AML-193 (cell line): ENCODE measurements at regions not wholly inside any gene's neighbourhood (a gene's known extent, or its start where the extent isn't known, plus 50 kb on each side); places are given as distances from the start of the nearest gene placed in this dataset.

Source experiments
- DNase-seq, 2 experiments: peaks; one replicate each; lab custom pipeline; 2025; lab: John Stamatoyannopoulos, UW

DNA sequence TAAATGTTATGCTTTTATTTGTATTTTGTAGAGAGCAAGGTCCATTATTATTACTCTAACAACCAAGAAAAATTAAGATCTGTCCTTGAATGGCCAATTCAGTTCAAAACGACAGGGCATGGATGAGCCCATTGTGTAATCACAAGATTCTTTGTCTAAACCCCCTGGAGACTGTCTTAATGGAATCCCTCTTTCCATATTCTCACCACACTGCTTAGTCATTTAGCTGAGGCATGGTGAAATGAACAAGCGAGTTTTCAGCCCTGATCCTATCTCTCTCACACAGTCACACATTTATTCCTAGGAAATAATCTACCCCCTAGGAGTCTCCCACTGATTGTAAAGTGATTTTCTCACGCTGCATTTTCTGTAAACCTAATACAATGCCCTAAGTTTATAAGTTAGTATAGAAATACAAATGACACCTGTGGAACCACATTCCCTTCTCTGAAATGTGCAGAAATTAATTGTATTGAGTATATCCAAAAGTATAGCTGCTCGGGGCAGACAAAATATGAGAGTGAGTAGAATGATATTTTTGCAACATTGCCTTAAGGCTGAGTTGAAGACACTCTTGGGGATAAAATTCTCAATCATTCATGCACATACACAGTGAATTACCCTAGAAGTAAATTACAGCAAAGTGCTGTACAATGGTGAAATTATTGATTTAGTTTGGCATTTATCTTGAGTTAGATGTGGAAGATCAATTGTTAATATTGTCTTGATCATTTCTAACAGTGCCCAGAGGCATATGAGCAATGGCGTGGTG is 119.7 kb upstream of the PCDH7 start:
- DNase-seq: no peak

DNA sequence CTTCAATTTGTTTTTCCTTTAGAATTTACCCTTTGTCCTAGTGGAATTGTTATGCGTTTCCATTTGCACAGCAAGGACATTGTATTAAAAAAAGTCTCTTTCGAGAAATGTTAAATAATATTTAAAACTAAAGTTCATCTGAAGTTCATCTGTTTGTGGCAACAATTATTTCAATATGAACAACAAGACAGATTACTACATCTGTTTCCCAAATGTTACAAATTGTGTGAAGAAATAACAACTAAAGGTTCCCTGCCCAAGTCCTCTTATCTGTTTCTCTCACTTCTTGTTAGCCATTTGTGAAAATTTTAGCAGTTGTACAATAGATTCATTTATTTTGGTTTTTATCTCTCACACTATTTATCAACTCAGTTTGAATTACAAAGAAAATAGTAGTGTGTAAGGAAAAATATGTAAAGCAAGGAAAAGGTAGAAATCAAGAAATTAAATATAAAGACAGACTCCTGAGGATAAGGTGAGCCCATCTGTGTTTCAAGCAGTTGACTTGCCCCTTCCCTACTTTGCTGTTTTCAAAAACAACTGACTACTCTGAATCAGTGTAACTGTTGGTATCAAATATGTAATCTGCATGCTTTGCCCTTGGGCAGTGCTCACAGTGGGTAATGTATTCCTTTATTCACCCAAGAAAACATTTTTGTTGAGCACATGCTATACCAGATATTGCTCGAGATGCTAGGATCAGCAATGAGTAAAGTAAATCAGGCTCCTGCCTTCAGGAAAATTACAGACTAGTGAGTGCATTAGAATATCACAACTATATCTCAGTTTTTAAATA is 118.9 kb upstream of the PCDH7 start:
- DNase-seq: no peak

DNA sequence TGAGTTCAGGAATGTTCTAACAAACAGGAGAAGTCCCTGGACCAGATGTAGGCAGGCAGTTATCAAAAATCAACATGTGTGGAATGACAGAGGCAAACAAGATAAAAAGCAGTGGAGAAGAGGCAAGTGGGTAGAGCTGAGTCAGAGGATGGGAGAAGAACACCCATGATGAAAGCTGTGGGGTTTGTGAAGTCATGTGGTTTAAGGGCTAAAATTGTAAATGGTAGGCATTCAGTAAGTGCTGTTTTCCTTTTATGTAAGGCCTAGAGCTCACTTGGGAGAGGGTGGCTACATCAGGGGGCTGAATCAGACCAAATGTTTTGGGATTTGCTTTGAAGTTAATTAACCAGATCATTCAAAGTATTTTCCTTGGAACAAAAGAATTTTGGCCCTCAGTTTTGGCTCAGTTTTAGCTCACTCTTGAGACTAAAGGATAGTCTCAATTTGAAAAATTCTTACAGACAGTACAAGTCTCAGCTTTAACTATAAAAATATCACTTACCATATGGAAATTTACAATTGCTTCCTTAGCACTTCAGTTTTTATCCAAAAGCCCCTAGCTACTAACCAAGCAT is 114.5 kb upstream of the PCDH7 start:
- DNase-seq: no peak

DNA sequence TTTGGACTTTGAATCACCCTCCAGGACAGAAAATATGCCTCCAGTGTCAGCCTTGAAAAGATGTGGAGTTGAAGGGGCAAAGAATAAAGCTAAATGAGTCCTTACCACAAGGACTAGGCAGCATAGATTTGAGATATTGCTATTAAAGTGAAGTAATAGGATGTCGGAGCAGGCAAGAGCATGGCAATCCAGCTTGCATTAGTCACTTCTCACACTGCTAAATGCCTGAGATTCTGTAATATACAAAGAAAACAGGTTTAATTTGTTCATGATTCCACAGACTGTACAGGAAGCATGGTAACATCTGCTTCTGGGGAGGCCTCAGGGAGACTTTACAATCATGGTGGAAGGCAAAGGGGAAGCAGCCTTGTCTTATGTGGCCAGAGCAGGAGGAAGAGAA is 109.8 kb upstream of the PCDH7 start:
- DNase-seq: no peak

DNA sequence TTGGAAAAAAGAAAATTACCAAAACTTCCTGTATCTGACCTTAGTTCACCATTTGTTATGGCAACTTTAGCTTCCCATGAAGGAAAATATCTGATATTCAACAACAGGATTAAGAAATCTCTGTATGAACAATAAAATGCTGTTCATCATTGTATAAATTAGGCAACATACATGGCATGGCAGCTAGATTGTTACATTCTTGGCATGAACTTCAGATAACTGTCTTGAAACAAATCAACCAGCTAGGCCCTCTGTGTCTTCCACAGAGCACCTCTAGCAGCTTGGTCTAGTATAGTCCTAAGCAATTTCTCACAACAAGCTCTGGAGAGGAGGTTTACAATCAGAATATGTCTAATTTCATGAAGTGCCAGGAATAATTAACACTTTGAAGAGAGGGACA is 105.4 kb upstream of the PCDH7 start:
- DNase-seq: no peak

DNA sequence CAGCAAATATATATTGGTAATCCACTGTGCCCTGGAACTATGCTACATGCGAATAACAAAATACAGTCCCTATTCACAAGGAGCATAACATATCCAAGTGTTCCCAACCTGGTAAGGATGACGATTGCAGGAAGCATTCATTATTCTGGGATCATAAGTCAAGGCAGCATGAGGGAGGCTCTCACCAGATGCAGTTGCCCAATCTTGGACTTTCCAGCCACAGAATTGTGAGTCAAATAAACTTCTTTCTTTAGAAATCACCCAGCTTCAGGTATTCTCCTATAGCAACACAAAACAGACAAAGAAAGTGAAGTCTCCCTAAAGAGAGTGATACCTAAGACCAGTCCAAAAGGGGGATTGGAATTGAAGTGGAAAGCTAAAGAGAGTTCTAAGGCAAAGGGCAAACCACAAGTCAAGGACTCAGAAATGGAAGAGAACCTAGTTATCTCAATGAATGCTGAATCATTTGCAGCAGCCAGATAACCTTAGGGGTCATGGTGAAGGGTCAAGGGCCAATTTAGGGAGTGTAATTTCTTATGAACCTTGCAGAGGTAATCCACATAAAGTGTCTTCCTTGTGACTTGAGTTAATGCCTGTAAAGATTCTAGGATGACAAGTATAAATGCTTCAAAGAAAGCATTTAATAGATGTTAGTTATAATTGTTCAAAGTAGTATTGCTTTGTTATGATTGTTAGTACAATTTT is 103.1 kb upstream of the PCDH7 start:
- no peak for DNase-seq

DNA sequence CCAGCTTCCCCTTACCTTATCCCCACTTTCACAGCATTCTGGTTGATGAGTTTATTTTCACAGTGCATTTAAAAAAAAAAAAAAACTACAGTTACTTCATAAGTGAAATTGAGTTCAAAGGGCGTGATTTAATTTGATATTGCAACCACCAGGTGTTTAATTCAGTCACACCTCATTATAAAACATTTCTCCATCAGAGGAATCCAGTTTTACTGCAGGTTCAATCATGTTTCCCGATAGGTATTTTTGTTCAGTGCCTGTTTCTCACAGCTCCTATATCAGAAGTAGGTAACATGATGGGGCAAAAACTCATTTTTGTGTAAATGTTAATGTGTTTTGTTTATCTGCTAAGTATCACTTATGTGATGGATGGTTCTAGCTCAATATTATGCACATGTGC is 102.3 kb upstream of the PCDH7 start:
- DNase-seq: no peak

DNA sequence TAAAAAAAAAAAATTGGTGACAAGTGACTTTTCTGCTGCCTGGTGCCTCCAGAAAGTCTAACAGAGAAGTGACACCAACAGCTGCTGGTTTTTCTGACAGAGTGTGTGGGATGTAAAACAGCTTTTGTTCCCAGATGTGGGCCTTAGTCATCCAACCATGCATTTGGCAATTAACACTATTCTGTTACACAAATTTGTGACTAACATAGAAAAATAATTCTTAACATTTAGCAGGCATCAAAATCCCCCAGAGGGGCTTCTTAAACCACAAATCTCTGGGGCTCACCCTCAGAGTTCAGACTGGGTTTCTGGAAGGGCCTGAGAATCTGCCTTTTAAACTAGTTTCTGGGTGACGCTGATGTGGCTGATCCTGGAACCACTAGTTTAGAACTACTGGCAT is 100.5 kb upstream of the PCDH7 start:
- no peak for DNase-seq

DNA sequence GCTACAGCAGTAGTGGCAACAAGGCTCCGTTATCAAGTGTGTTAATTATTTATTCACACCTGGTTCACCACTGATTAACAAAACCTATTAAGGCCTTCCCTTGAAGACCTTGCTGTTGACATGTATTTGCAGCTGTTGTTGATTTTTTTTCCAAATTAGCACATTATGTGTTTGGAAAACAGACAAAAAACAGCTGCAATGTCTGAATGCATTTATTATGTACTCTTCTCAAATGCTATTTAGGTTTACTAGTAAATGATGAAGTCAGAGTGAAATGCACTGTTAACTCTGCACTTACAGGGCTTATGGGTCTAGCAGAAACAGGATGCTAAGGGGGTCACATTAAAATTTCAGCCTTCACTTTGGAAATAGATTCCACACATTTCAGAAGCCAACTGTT is 99.5 kb upstream of the PCDH7 start:
- no peak for DNase-seq

DNA sequence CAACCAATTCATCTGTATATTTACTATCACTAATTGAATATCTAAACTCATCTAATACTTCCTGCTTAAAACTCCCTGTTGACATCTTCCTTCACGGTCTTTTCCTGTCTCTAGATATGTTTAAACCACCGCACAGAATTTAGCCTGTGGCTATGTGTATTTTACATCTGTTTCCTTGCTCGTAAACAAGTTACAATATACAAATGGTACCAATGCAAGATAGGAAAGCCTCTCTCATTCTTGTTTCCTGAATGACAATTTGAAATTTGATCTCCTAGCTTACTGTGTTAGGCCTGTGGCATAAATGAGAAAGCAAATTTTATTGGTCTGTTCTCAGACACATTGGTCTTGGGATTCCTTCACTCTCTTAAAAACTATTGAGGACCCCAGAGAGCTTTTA is 89.7 kb upstream of the PCDH7 start:
- no peak for DNase-seq

DNA sequence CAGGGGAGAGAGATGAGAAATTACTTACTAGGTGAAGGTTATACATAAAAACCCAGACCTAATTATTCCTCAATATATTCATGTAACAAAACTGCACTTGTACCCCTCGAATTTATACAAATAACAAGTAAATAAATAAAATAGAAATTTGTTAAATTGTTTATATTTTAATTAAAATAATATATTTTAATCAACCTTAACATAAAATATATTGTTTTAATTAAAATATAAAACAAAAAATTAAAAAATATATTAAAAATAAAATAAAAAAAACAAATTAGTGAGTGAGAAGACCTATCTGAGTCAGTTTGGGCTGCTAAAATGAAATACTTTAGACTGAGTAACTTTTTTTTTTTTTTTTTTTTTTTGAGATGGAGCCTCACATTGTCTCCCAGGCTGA is 87.4 kb upstream of the PCDH7 start:
- no peak for DNase-seq

DNA sequence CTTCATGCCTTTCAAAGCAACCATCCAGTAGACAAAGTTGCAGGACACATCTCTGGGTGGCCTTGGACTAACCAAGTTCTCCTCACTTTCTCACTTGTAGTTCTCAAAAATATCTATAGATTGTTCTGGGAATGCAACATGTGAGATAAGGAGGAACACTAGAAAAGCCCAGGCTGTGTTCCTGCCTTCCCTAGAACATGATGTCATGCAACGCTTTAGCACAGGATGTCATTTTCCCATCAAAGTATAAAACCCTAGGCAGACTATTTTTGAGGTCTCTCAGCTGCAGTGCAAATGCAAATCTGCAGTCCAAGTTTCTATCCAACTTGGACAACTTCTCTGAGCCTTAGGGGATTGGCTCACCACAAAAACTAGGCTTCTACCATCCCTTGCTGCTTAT is 78.8 kb upstream of the PCDH7 start:
- DNase-seq: no peak

DNA sequence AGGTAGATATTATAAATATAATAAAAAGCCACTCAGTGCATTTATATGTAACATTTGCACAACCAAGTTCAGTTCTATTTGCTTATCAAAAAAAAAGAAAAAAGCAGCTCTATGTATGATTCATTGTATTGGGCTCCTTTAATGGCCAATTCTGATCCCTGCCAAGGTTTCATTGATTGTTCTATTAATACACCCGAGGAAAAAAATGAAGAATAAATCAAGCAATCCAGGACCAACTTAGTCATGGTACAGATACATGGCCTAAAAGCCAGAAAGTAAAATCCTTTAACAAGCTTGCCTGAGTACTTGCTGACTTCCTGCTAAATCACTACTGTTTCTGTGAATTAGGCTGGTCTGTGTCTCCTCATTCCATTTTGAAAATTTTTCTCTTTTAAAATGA is 77.6 kb upstream of the PCDH7 start:
- DNase-seq: no peak

DNA sequence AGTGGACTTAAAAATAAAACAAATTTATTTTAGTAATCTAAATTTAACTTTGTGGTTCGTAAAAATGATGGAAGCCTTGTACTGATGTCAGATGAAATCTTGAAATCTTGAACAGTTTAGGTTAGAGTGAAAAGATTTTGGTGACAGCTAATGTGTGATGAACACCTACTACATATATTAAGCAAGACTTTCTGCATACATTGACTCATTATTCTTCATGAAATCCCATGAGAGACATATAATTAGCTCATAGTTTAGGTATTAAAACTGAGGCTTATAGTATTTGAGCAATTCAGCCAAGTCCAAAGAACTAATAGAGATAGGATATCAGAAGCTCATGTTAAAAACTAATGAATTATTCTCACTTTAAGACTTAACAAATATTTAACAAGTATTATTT is 66.9 kb upstream of the PCDH7 start:
- no peak for DNase-seq

DNA sequence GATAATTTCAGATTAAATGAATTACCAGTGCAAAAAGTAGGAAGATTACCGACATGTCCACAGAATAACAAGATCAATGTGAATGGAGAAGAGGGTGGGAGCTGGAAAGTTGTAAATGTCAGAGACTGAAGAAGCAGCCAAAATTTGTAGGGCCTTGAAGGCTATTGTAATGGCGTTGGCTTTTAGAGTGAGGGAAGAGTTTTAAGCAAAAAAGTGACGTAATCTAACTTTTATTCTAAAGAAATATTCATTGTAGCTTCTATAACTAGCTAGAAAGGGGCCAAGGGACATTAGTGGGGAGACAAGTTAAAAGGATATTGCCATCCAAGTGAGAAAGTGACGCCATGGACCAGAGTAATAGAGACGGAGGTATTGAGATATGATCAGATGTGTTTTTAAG is 63.3 kb upstream of the PCDH7 start:
- no peak for DNase-seq

DNA sequence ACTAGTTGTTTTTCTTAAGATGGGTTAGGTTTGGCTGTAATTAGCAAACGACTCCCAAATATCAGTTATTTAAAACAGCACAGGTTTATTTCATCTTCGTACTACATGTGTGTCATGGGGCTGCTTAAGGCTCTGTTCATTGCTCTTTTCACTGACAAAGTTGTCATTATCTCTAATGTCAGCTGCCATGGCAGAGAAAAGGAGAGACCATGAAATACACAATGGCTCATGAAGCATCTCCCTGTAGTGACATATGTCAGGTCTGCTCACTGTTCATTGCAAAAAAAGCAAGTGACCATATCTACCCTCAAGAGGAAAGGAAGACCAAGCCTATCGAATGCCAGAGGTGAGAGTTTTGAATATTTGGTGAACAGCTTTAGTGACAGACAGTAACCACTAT is 52.2 kb upstream of the PCDH7 start:
- no peak for DNase-seq

DNA sequence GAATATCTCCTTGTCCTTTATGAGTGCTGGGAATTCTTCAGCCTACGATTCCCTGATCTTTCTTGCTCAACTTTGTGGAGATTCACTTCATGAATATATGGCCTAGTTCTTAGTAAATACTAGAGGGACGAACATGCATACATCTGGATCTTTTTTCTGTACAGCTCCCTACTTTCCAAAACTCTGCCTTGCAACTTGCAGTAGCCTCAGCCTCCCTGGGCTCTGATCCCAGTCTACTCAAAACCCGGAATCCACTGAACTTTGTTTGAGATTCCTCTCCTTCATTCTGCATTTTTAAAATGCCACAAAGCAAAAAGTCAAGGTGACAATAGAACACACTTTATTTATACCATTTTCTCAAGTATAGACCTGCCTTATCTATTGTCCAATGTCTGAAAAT is 50.0 kb upstream of the PCDH7 start:
- no peak for DNase-seq
